ENCODE measurements at regions not wholly inside any gene's neighbourhood (a gene's known extent, or its start where the extent isn't known, plus 50 kb on each side); places are given as distances from the start of the nearest gene placed in this dataset.

GRCh38 chr21:35231090-35231489, 182.0 kb upstream of the RUNX1 start:
- Histone ChIP-seq H3K27me3 (no peaks in the 10 kb centered on the region), H3K27ac (no peak overlapping the region), H3K4me1 (peaks cover 0 to 7% of the 10 kb centered on the region in 2 donors), H3K9me3 (no peaks in the 10 kb centered on the region), H3K36me3 (no peaks in the 10 kb centered on the region), H3K4me3 (replicated peaks in 1 of 3) (no peak overlapping the region)
- intact Hi-C loops (cut with DNase I), result no loop called here
- 96% methylated on average over 2 of the region's 2 CpGs for WGBS, 2 donors
- TF ChIP-seq CTCF (IDR thresholded peaks at IDR 0.05) (no peak), POLR2A (IDR thresholded peaks at IDR 0.05) (no peak)
- DNase-seq, result no peak

- H3K4me3 ChIP-seq (replicated peaks in 1 of 3), result no peak overlapping the region
- H3K27ac ChIP-seq, result no peak overlapping the region
- DNase-seq, result no peak
- H3K9me3 ChIP-seq, result no peaks in the 10 kb centered on the region
- TF ChIP-seq CTCF (IDR thresholded peaks at IDR 0.05), result no peak
- H3K36me3 ChIP-seq, result no peaks in the 10 kb centered on the region
- no peaks in the 10 kb centered on the region for H3K27me3 ChIP-seq
- WGBS, 2 donors, result 71 to 78% methylated on average over 3 of the region's 3 CpGs
- intact Hi-C loops (cut with DNase I), result no loop called here
- H3K4me1 ChIP-seq, result peaks cover 0 to 10% of the 10 kb centered on the region in 2 donors
Measured at GRCh38 chr21:35229290-35229689, 180.2 kb upstream of the RUNX1 start.

GRCh38 chr21:35227786-35228185, 178.7 kb upstream of the RUNX1 start:
- H3K4me3 ChIP-seq (replicated peaks in 1 of 3), result no peak overlapping the region
- H3K4me1 ChIP-seq, result peaks cover 0 to 10% of the 10 kb centered on the region in 2 donors
- no peak for TF ChIP-seq CTCF (IDR thresholded peaks at IDR 0.05)
- TF ChIP-seq POLR2A (IDR thresholded peaks at IDR 0.05), result no peak
- no peaks in the 10 kb centered on the region for H3K9me3 ChIP-seq
- no peaks in the 10 kb centered on the region for H3K27me3 ChIP-seq
- WGBS, 2 donors, result 79 to 81% methylated on average over 5 of the region's 5 CpGs
- intact Hi-C loops (cut with DNase I), result no loop called here
- DNase-seq, result no peak
- no peaks in the 10 kb centered on the region for H3K36me3 ChIP-seq
- no peak overlapping the region for H3K27ac ChIP-seq

GRCh38 chr21:35226968-35227744, 178.1 kb upstream of the RUNX1 start:
- Histone ChIP-seq H3K4me3 (replicated peaks in 1 of 3) (no peak overlapping the region), H3K27me3 (no peaks in the 10 kb centered on the region), H3K9me3 (no peaks in the 10 kb centered on the region), H3K4me1 (peaks cover 0 to 10% of the 10 kb centered on the region in 2 donors), H3K36me3 (no peaks in the 10 kb centered on the region), H3K27ac (peak overlapping the region in 1 of 3 donors; percentile 6)
- intact Hi-C loops (cut with DNase I), result no loop called here
- DNase-seq, result no peak
- no peak for TF ChIP-seq POLR2A (IDR thresholded peaks at IDR 0.05)
- TF ChIP-seq CTCF (IDR thresholded peaks at IDR 0.05), result no peak
- WGBS, 2 donors, result 83 to 84% methylated on average over 13 of the region's 13 CpGs

GRCh38 chr21:35226328-35226727, 177.2 kb upstream of the RUNX1 start:
- no peaks in the 10 kb centered on the region for H3K36me3 ChIP-seq
- DNase-seq, result no peak
- H3K9me3 ChIP-seq, result no peaks in the 10 kb centered on the region
- TF ChIP-seq CTCF (IDR thresholded peaks at IDR 0.05) (no peak), POLR2A (IDR thresholded peaks at IDR 0.05) (no peak)
- 42 to 57% methylated on average over 5 to 6 of the region's 6 CpGs for WGBS, 2 donors
- H3K4me3 ChIP-seq (replicated peaks in 1 of 3), result no peak overlapping the region
- H3K4me1 ChIP-seq, result peaks cover 0 to 10% of the 10 kb centered on the region in 2 donors
- H3K27ac ChIP-seq, result peak overlapping the region in 2 of 3 donors; percentile 3 to 6
- no peaks in the 10 kb centered on the region for H3K27me3 ChIP-seq
- intact Hi-C loops (cut with DNase I), result no loop called here

Data from thyroid gland (tissue), 4 donors.